Activated naive CD4-positive, alpha-beta T cell treated with Interleukin-2 at 50 U/mL for 16 hours (primary cell): ENCODE measurements at regions not wholly inside any gene's neighbourhood (a gene's known extent, or its start where the extent isn't known, plus 50 kb on each side); places are given as distances from the start of the nearest gene placed in this dataset.

Experiments used
- DNase-seq: peaks from one replicate; pipeline ENCODE4 v3.0.0-alpha.2; 2020

GRCh38 chr6:53744321-53744720 is 50.5 kb upstream of the LRRC1 start:
- no peak for DNase-seq

GRCh38 chr6:53741034-53741823 is 53.6 kb upstream of the LRRC1 start:
- DNase-seq: peak; percentile 37

GRCh38 chr6:53737746-53738145 is 57.1 kb upstream of the LRRC1 start:
- DNase-seq: no peak

- DNase-seq: peak; percentile 9
Observed at GRCh38 chr6:53735896-53736295, 58.9 kb upstream of the LRRC1 start.

GRCh38 chr6:53734473-53735299 is 60.1 kb upstream of the LRRC1 start:
- DNase-seq: peak; percentile 16

GRCh38 chr6:53731866-53732636 is 62.8 kb upstream of the LRRC1 start:
- DNase-seq: no peak

GRCh38 chr6:53730767-53731166 is 64.0 kb upstream of the LRRC1 start:
- no peak for DNase-seq

GRCh38 chr6:53728570-53729194 is 63.1 kb upstream of the KLHL31 start:
- peak; percentile 51 for DNase-seq

GRCh38 chr6:53727748-53728147 is 62.2 kb upstream of the KLHL31 start:
- DNase-seq: no peak

GRCh38 chr6:53725791-53726575 is 60.4 kb upstream of the KLHL31 start:
- peak; percentile 78 for DNase-seq

GRCh38 chr6:53724501-53724900 is 58.9 kb upstream of the KLHL31 start:
- no peak for DNase-seq

GRCh38 chr6:53723331-53723730 is 57.8 kb upstream of the KLHL31 start:
- no peak for DNase-seq

- DNase-seq: no peak
Observed at GRCh38 chr6:53721766-53722165, 56.2 kb upstream of the KLHL31 start.

GRCh38 chr6:53718597-53719460 is 53.3 kb upstream of the KLHL31 start:
- DNase-seq: peak; percentile 11

- no peak for DNase-seq
Observed at GRCh38 chr6:53717566-53717965, 52.0 kb upstream of the KLHL31 start.

GRCh38 chr6:53715434-53715833 is 49.9 kb upstream of the KLHL31 start:
- DNase-seq: no peak
